Aorta (tissue), 5 donors: ENCODE measurements at regions not wholly inside any gene's neighbourhood (a gene's known extent, or its start where the extent isn't known, plus 50 kb on each side); places are given as distances from the start of the nearest gene placed in this dataset.
"Not testable (repeated sequence)": the region's sequence is repeated elsewhere in the genome, so short reads cannot be mapped to it uniquely, and the experiment has no call there.

ENCODE experiments used
- ATAC-seq: fragments of 200-7000 bp; cut with Tn5 transposase; one replicate; pipeline ENCODE4 v1.9.1; 2022; ENCODE audit warnings: moderate library complexity; ENCODE audit not compliant: low FRiP score
- DNase-seq, 2 donors: peaks; one replicate each; pipeline ENCODE4 v3.0.0-alpha.2; 2020
- H3K27ac ChIP-seq, 2 donors: one replicate each; pipeline ENCODE4 v1.5.1; 2013; ENCODE audit warnings: low read length in 2 of 2, mild to moderate bottlenecking in 2 of 2, moderate library complexity in 2 of 2, control low read depth in 1 of 2, inconsistent platforms in 1 of 2, low read depth in 1 of 2
- H3K27me3 ChIP-seq, 2 donors: one replicate each; pipeline ENCODE4 v1.6.1; 2013; ENCODE audit warnings: control low read depth in 1 of 2, low read length in 1 of 2, mild to moderate bottlenecking in 1 of 2, moderate library complexity in 1 of 2; ENCODE audit not compliant: insufficient read depth in 2 of 2, control insufficient read depth in 1 of 2
- H3K36me3 ChIP-seq, 2 donors: one replicate each; pipeline ENCODE4 v1.6.1; 2013; ENCODE audit warnings: control low read depth in 1 of 2, low read length in 1 of 2, mild to moderate bottlenecking in 1 of 2; ENCODE audit not compliant: insufficient read depth in 2 of 2, control insufficient read depth in 1 of 2
- H3K4me1 ChIP-seq, 2 donors: one replicate each; pipeline ENCODE4 v1.6.1; 2013; ENCODE audit warnings: low read length in 2 of 2, control low read depth in 1 of 2, mild to moderate bottlenecking in 1 of 2, moderate library complexity in 1 of 2; ENCODE audit not compliant: insufficient read depth in 2 of 2, control insufficient read depth in 1 of 2
- H3K4me3 ChIP-seq, 2 donors: one replicate each; pipeline ENCODE4 v1.5.1; 2013; ENCODE audit warnings: low read length in 2 of 2, control low read depth in 1 of 2, mild to moderate bottlenecking in 1 of 2
- H3K9me3 ChIP-seq: one replicate; pipeline ENCODE4 v1.6.1; 2013; ENCODE audit warnings: mild to moderate bottlenecking, low read length; ENCODE audit not compliant: control insufficient read depth
- WGBS, 2 donors: extraction: QIAGEN DNeasy Blood & Tissue Kit; methylation state at CpG; one replicate each; pipeline ENCODE4 v1.1.7; 2013; 5-methylcytosine and 5-hydroxymethylcytosine counted together
- intact Hi-C, 2 donors: fragments of 100-400 bp; cut with DNase I; formaldehyde crosslinking; loops; one replicate each; pipeline versions ENCODE4 v1.14.2 to v1.15.0; 2022
- donor health status: healthy with polysubstance abuse.
- donor health status: Bipolar disorder and iron deficiency.
- donor health status: DM: no; HTN: no; CAD: no.
- donor health status: DM: no; HTN: no; CAD: no.
- donor health status: DM: yes; HTN: yes; CAD: no.

DNA sequence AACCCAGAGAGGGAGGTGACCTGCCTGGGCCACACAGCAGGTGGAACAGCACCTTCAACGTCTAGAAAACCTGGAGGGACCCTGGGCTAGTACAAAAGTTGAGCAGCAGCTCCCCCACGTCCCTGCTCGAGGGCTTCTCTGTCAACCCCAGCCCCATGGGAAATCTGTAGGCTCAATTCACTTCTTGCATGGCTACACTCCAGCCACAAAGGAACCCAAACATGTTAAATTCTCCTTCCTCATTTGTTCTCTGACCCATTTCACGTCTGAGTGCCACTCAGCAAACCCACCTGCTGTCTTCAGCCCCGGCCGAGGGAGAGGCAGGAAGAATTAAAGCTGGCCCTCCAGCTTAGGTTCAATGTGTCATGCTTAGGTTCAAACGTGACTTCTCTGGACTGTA, 418.5 kb downstream of the MIAT start:
- intact Hi-C loops = no loop called here
- Histone ChIP-seq H3K36me3 (no peaks in the 10 kb centered on the region), H3K4me3 (no peak overlapping the region), H3K27ac (no peak overlapping the region), H3K27me3 (no peaks in the 10 kb centered on the region), H3K9me3 (no peaks in the 10 kb centered on the region), H3K4me1 (no peaks in the 10 kb centered on the region)
- WGBS, 2 donors = 63 to 73% methylated on average over 6 to 7 of the region's 7 CpGs
- DNase-seq (no peak), ATAC-seq (no peak)

DNA sequence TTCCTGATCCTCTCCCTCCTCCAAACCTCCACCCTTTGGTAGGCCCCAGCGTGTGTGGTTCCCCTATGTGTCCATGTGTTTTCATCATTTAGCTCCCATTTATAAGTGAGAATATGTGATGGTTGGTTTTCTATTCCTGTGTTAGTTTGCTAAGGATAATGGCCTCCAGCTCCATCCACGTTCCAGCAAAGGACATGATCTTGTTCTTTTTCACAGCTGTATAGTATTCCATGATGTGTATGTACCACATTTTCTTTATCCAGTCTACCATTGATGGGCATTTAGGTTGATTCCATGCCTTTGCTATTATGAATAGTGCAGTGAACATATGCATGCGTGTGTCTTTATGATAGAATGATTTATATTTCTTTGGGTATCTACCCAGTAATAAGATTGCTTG, 420.7 kb downstream of the MIAT start:
- H3K27me3 ChIP-seq, ATAC-seq, H3K9me3 ChIP-seq, H3K4me1 ChIP-seq, DNase-seq, H3K36me3 ChIP-seq, intact Hi-C loops, H3K27ac ChIP-seq, H3K4me3 ChIP-seq: not testable (repeated sequence)
- 91 to 92% methylated on average over 3 of the region's 3 CpGs for WGBS, 2 donors

DNA sequence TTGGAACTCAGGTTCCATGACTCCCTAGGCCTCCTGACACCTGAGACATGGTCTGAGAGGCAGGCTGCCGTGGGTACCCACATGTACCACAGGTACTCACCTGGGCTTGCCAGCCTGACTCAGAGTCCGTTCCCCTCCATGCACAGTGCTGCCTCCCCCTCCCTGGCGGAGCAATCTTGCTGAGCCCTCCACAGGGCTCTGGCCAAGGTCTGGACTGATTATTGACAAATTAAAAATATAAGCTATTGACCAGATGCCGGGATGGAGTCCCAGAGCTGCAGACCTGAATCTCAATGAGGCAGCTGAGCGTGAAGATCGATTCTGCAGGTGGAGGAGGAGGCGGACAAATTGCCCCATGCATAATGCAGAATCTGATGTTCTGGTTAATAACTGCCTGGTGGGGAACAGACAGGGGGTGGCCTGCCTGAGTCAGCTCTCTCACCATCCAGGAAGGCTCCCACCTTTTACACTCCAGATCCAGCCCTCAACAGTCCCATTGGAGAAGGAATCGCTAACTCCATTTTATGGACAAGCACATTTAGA, 422.7 kb downstream of the MIAT start:
- intact Hi-C loops = no loop called here

DNA sequence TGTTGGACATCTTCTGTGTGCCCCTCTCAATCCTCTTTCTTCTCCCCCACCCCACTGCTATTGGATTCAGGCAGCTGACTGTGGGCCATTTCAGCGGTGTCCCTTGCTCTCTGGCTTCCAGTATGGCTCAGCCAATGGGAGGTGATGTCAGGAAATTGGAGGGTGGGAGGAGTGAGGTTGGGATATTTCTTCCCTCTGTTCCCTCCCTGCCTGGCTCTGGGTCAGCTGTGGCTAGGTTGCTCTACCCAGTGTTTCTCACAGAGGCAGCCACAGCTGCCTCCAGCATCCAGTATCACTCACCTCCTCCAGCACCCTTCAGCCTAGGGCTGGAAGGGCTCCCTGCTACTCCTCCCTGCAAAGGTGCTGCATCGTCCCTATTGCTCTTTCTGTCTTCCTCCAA, 423.5 kb downstream of the MIAT start:
- Histone ChIP-seq H3K27ac (no peak overlapping the region), H3K9me3 (no peaks in the 10 kb centered on the region), H3K4me3 (no peak overlapping the region), H3K36me3 (no peaks in the 10 kb centered on the region), H3K27me3 (no peaks in the 10 kb centered on the region), H3K4me1 (peaks cover 0 to 2% of the 10 kb centered on the region in 2 donors)
- intact Hi-C loops = no loop called here
- 75% methylated on average over 2 of the region's 2 CpGs for WGBS, 2 donors
- DNase-seq (no peak), ATAC-seq (no peak)

More for the DNA sequence above, 422.7 kb downstream of the MIAT start:
- H3K27ac ChIP-seq = no peak overlapping the region
- no peak overlapping the region for H3K4me3 ChIP-seq
- H3K36me3 ChIP-seq = no peaks in the 10 kb centered on the region
- 97 to 98% methylated on average over 8 of the region's 8 CpGs for WGBS, 2 donors
- peaks cover 0 to 2% of the 10 kb centered on the region in 2 donors for H3K4me1 ChIP-seq
- ATAC-seq (no peak), DNase-seq (no peak)
- H3K9me3 ChIP-seq = no peaks in the 10 kb centered on the region
- H3K27me3 ChIP-seq = no peaks in the 10 kb centered on the region

DNA sequence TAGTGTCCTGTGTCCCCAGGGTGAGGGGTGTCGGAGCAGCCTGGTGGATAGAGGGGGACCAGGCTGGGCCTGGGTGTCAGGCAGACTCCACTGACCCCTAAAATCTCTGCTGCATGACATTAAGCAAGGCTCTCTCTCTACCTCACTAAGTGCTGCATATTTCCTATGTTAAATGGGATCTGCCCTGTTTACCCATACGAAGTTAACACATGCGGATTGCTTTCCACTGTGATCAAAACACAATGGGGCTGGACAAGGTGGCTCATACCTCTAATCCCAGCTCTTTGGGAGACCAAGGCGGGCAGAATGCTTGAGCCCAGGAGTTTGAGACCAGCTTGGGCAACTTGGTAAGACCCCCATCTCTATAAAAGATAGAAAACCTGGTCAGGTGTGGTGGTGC, 426.2 kb downstream of the MIAT start:
- ATAC-seq (no peak), DNase-seq (no peak)
- H3K27ac ChIP-seq = no peak overlapping the region
- peaks cover 0 to 2% of the 10 kb centered on the region in 2 donors for H3K4me1 ChIP-seq
- 95% methylated on average over 4 of the region's 4 CpGs for WGBS, 2 donors
- H3K4me3 ChIP-seq = no peak overlapping the region
- no peaks in the 10 kb centered on the region for H3K36me3 ChIP-seq
- intact Hi-C loops = no loop called here
- peaks cover 1% of the 10 kb centered on the region for H3K9me3 ChIP-seq
- H3K27me3 ChIP-seq = no peaks in the 10 kb centered on the region

DNA sequence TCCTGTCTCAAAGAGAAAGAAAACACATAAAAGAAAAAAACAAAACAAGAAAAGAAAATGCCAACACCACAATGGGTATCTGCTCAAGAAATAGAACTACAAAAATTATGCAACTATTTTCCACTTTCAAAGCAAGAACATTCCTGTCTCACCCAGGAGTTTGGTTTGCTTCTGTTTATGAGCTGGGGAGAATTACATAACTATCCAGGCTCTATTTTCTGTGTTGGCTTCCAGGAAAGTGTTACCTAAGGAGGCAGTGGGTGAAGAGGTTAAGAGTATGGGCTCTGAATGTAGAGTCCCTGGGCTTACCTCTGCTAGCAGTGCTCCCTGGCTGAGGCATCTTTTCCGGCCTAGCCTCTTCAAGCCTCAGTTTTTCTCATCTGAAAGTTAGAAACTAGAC, 426.7 kb downstream of the MIAT start:
- WGBS, 2 donors = 86 to 100% methylated on average over 1 of the region's 1 CpG

DNA sequence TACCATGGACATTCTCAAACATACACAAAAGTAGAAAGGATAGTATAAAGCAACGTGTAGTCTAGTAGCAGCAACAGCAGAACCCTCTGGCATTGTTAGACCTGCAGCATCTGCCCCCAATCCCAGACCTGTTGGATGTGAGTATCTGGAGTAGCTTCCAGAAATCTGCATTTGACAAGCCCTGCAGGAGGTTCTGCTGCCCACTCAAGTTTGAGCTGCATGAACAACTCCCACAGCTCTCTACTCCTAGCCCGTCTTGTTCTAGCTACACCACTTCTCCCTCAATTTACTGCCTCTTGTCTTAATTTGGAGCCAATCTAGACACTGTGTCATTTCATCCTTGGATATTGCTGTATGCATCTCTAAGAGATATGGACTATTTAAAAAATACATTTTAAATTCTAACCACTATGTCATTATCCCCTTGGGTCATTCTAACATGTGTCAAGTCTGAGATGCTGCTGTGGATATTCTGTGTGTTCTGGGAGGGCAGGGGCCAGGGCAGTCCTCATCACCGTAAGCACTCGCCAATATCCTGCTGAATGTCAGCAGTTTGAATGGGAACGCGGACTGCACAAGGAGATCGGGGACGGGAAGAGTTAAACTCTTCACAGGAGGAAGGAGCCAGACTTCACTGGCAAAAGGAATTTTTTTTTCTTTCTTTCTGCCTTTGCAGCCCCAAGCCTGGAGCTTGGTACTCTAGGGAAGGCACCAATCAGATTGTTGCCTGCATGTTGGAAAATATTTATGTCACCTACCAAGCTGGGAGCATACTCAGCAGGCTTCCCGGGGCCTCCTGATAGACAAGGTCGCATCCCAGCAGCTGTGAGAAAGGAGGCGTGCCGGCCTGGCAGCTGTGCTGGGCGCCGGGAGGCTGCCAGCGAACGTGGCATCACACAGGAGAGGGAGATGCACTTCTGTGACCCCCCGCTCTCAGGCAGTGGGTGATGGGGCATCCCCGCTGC, 429.0 kb downstream of the MIAT start:
- 47 to 52% methylated on average over 18 of the region's 18 CpGs for WGBS, 2 donors
- DNase-seq = no peak

More for the DNA sequence above, 426.7 kb downstream of the MIAT start:
- H3K27ac ChIP-seq = no peak overlapping the region
- intact Hi-C loops = no loop called here
- H3K4me1 ChIP-seq = peaks cover 0 to 2% of the 10 kb centered on the region in 2 donors
- peaks cover 1% of the 10 kb centered on the region for H3K9me3 ChIP-seq
- no peak for DNase-seq
- H3K27me3 ChIP-seq = no peaks in the 10 kb centered on the region
- no peak for ATAC-seq
- no peaks in the 10 kb centered on the region for H3K36me3 ChIP-seq
- no peak overlapping the region for H3K4me3 ChIP-seq

DNA sequence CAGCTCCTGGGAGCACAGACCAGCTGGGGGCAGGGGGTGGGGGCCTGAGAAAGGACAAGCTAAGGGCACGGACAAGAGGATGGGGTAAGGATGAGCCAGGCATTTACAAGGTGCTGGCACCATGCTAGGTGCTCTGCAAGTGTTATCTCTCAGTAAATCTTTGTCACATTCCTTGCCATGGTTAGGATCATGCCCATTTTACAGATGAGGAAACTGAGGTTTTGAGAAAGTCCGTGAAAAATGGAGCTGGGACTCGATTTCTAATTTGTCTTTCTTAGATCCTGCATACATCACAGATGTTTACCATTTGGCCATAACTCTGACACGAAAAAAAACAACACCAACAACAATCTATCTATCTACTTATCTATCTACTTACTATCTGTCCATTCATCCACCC, 429.7 kb downstream of the MIAT start:
- ATAC-seq (no peak), DNase-seq (no peak)
- peaks cover 1% of the 10 kb centered on the region for H3K9me3 ChIP-seq
- no peaks in the 10 kb centered on the region for H3K36me3 ChIP-seq
- H3K27me3 ChIP-seq = no peaks in the 10 kb centered on the region
- 87 to 91% methylated on average over 4 of the region's 4 CpGs for WGBS, 2 donors
- intact Hi-C loops = no loop called here
- no peak overlapping the region for H3K27ac ChIP-seq
- peaks cover 0 to 2% of the 10 kb centered on the region in 2 donors for H3K4me1 ChIP-seq
- H3K4me3 ChIP-seq = no peak overlapping the region

More for the DNA sequence above, 429.0 kb downstream of the MIAT start:
- no peak for ATAC-seq
- Histone ChIP-seq H3K9me3 (peaks cover 1% of the 10 kb centered on the region), H3K36me3 (no peaks in the 10 kb centered on the region), H3K4me1 (peaks cover 0 to 2% of the 10 kb centered on the region in 2 donors), H3K27me3 (no peaks in the 10 kb centered on the region), H3K4me3 (no peak overlapping the region), H3K27ac (no peak overlapping the region)
- intact Hi-C loops = no loop called here

DNA sequence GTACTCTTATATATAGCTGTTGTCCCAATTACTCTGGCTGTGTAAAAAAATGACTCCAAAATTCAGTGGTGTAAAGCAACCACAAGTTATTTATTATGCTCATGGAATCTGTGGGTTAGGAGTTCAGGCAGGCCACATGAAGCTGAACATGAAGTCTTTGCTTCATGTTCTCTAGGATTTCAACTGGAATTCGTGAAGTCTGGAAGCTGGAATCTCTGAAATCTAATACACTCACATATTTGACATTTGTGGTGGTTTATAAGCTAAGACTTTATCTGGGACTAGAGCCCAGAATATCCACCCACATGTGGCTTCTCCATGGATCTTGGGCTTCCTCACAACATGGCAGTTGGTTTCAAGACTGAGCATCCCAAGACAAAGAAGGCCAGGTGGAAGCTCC, 430.6 kb downstream of the MIAT start:
- Histone ChIP-seq H3K27me3 (no peaks in the 10 kb centered on the region), H3K27ac (no peak overlapping the region), H3K4me1 (peaks cover 0 to 2% of the 10 kb centered on the region in 2 donors), H3K36me3 (no peaks in the 10 kb centered on the region), H3K4me3 (no peak overlapping the region), H3K9me3 (peaks cover 1% of the 10 kb centered on the region)
- no peak for DNase-seq
- no peak for ATAC-seq
- intact Hi-C loops = no loop called here
- 0% methylated on average over 1 of the region's 1 CpG for WGBS, 2 donors
